DMS79 (cell line): ENCODE measurements at regions not wholly inside any gene's neighbourhood (a gene's known extent, or its start where the extent isn't known, plus 50 kb on each side); places are given as distances from the start of the nearest gene placed in this dataset.

Experiments used
- DNase-seq: peaks from one replicate; lab custom pipeline; 2025; lab: John Stamatoyannopoulos, UW

DNA sequence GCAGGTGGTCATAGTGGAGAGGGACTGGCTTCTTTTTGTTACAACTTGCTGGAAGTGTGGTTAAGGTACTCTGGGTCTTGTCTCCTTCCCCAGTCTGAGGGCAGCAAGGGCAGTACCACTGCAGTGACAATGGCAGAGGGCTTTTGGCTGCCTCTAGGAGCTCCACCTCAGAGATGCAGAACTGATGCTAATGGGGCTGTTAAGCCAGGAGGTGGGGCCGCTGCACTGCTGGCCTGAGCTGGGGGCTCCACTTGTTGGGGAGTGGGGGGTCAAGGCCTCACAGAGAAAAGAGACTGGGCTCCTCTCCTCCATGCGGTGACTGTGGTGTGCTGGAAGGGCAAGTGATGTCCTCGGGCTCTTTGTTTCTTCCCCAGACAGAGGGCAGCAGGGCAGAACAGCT is 135.7 kb downstream of the DSEL start:
- DNase-seq, result no peak

DNA sequence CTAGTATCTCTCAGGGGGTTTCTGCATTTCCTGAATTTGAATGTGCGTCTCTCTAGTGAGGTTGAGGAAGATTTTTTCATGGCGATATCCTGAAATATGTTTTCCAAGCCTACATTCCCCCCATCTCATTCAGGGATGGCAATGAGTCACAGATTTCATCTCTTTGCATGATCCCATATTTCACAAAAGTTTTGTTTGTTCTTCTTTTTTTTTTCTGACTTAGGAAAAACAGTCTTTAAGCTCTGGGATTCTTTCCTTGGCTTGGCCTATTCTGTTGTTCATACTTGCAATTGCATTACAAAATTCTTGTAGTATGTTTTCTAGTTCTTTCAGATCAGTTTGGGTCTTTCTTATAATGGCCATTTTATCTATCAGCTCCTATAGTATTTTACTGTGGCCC is 136.5 kb downstream of the DSEL start:
- no peak for DNase-seq

DNA sequence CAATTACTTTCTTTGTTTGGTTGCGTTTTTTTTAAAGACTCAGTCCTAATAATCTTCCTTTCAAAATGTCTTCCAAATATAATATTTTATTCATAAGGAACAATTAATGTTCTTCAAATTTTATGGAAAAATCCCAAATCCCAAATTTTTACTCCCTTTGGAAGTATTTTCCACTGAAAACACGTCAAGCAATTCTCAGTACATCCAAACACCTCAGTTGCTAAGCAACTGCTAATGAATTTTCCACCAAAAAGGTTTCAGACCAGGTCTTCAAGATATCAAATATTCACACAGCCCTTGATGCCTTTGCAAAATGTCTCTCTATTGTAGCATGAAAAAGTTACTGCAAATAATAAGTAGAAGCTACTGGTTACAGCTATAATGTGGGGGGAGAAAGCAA is 140.1 kb downstream of the DSEL start:
- DNase-seq, result no peak

- no peak for DNase-seq
Measured at GRCh38 chr18:67373636-67374035, 142.9 kb downstream of the DSEL start.

GRCh38 chr18:67367540-67367939 is 149.0 kb downstream of the DSEL start:
- no peak for DNase-seq

DNA sequence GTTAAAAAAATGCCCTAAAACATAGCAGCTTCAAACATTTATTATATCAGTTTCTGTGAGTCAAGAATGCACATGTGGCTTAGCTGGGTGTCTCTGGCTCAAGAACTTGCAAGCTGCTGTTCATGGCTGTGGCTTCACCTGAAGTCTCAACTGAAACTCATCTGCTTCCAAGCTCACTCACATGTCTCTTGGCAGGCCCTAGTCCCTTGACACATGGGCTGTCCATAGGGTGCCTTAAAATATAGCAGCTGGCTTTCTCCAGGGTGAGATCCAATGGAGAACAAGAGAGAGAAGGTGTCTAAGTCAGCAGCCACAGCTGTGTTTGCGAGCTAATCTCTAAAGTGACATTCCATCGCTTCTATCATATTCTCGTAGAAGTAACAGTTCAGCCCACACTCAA is 152.8 kb downstream of the DSEL start:
- DNase-seq, result no peak

- DNase-seq, result no peak
Measured at GRCh38 chr18:67362906-67363305, 153.6 kb downstream of the DSEL start.

- no peak for DNase-seq
Measured at GRCh38 chr18:67359873-67360838, 156.4 kb downstream of the DSEL start.

GRCh38 chr18:67358947-67359346 is 157.6 kb downstream of the DSEL start:
- no peak for DNase-seq

GRCh38 chr18:67354692-67355091 is 161.8 kb downstream of the DSEL start:
- no peak for DNase-seq

DNA sequence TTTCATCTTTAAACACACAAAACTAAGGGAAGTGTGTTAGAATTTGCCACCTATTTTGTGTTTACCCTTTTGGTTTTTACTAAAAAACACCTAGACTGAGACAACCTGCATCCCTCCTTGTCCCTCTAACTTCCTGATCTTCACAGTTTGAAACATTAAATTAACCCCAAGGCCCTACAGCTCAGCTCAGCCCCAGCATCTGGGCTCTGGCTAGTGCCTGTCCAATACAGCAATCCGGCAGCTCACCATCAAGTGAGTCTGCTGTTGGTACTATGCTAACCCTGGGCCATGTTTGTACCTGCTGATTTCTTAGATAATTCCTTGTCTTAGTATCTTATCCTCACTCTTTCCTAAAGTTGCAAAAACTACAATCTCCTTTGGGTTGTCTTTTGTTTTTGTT is 162.4 kb downstream of the DSEL start:
- no peak for DNase-seq

DNA sequence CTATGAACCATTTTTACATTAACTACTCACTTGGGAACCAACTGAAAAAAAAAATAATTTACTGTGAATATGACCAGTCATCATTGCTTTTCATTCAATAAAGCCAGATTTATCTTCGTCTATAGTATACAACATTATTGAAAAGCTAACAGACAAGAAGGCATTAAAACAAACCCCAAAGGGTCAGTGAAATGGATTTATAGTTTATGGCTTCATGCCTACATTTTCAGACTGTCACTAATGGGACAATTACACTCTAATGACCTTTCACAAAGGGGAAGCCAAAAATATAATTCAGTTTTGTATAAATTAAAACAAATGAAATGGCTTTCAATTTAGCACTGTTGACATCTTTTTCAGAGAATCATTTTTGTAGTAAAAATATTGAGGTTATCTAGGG is 169.1 kb downstream of the DSEL start:
- no peak for DNase-seq

GRCh38 chr18:67342159-67342558 is 174.4 kb downstream of the DSEL start:
- DNase-seq, result no peak

DNA sequence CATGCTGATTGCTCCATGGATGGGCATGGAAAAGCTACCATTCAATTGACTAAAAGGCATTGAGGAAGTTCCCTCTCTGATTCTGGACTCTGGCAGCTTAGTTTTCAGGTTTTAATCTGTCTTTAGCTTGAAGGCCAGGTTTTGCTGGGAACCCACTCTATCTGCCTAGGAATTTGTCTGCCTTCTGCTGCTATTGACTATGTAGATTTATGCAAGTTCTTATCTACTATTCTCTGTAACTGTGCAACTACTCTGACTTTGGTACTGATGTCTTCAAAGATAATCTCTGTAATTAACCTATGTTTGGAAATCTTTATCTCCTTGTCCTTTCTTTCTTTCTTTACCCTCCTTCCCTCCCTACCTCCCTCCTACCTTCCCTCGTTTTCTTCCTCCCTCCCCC is 178.8 kb downstream of the DSEL start:
- DNase-seq, result no peak

GRCh38 chr18:67331857-67332256 is 184.7 kb downstream of the DSEL start:
- DNase-seq, result no peak

DNA sequence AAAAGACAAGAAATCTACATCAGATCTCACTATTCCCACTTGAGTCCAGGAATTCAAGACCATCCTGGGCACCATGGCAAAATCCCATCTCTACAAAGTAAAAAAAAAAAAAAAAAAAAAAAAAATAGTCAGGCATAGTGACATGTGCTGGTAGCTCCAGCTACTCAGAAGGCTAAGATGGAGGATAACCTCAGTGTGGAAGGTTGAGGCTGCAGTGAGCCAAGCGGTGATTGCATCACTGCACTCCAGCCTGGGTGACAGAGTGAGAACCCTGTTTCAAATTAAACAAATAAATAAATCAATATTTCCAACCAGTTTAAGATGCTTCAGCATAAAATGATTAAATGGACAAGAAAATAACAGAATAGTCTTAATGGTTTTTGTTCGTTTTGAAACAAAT is 197.4 kb downstream of the DSEL start:
- no peak for DNase-seq

DNA sequence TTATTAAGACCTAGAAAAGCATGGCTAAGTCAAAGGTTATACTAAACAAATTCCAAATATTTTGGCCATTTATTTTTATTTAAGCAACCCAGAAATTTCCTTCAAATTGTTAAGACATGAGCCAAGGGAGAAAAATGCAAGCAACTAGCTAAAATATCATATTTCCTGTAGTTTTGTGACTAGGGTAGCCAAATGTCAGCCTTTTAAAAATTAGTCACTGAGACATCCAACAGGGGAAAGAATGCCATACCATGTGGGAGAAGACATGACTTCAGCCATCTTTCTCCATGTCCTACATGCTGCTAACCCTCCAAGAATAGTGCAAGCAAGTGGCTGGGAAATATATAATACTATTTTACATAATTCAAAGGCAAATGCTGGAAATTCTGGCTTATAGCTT is 197.9 kb downstream of the DSEL start:
- no peak for DNase-seq

- DNase-seq, result no peak
Measured at GRCh38 chr18:67310826-67311225, 205.7 kb downstream of the DSEL start.

DNA sequence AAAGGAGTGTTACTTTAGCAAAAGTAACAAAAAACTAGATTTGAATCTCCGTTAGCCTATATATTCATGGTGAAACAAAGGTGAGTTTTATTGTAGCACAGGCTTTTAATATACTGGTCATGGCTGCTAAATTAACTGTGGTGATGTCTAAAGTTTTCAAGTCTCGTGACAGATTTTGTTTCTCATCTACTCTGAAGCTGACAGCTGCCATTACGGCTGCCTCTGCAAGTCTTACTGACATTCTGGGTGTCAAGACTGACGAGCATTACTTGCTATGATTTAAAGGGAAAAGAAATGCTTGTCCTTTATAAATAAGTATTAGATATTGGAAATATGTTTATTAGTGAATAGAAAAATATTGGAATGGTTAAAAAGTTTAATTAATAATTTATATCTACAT is 207.7 kb downstream of the DSEL start:
- no peak for DNase-seq

DNA sequence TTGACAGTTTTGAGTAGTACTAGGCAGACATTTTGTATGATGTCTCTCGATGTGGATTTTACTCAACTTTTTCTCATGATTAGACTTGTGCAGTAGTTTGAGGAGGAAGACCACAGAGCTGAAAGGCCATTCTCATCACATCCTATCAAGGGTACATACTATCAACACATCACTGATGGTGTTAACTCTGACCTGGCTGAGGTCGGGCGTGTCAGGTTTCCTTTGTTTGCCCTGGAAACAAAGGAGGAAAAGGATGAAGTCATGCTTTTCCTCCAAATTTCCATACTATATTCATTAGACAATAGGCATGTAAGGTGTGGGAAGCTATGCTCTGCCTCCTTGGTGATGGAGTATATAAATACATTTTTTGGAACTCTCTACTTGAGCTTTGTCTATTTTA is 211.1 kb downstream of the DSEL start:
- DNase-seq, result no peak

DNA sequence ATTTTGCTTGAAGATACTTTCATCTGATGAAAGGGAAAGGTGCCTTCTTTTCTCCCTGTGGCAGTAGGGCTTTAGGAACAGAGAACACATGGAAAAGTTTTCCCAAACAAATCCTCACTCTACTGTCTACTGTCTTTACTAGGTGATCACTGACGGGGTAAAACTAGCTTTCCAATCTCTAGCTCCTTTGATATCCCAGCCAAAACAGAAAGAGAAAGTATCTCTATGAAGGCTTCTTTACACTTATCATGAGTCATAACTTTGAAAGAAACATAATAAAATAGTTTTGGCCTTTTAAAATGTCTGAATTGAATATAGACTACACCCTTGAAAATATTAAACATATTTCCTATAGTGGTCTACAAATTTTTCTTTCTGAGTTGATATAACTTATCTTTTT is 214.5 kb downstream of the DSEL start:
- no peak for DNase-seq

GRCh38 chr18:67301592-67301991 is 214.9 kb downstream of the DSEL start:
- no peak for DNase-seq

DNA sequence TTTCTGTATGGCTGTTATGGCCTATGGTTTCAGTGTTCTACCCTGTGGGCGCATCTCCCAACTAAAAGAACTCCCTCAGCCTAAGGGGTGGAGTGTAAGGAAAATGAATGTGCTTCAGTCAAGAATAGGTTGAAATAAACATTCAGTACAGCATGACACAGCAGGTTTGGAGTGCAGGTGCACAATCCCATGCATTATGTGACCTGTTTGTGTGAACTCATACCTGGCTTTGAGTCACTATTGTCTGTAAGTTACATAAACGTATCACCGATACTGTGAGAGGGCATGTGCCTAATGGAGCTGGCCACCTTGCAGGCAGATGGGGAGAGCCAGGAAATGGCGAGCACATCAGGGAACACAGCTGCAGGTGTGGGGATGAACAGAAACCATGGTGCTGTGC is 216.0 kb downstream of the DSEL start:
- no peak for DNase-seq

GRCh38 chr18:67292814-67293213 is 223.7 kb downstream of the DSEL start:
- DNase-seq, result no peak
